Jurkat, Clone E6-1 (cell line): ENCODE measurements at regions not wholly inside any gene's neighbourhood (a gene's known extent, or its start where the extent isn't known, plus 50 kb on each side); places are given as distances from the start of the nearest gene placed in this dataset.
A peak's percentile ranks its signal among the peaks of the same experiment; 100 is the strongest.

ENCODE experiments used
- DNase-seq: peaks from one replicate; pipeline ENCODE4 v3.0.0-alpha.2; 2011; ENCODE audit warnings: low read depth, low spot score
- H3K4me3 ChIP-seq: 2 replicates; pipeline ENCODE4 v1.5.1; 2011; ENCODE audit warnings: mild to moderate bottlenecking, low read length, control low read depth, moderate library complexity

- no peak overlapping the region for H3K4me3 ChIP-seq
- no peak for DNase-seq
Measured at GRCh38 chr19:30222992-30223865, 149.0 kb upstream of the ZNF536 start.

GRCh38 chr19:30223866-30224688 lies 148.1 kb upstream of the ZNF536 start:
- no peak for DNase-seq
- no peak overlapping the region for H3K4me3 ChIP-seq

GRCh38 chr19:30224689-30225606 lies 147.2 kb upstream of the ZNF536 start:
- DNase-seq: no peak
- H3K4me3 ChIP-seq: no peak overlapping the region

- DNase-seq: no peak
- H3K4me3 ChIP-seq: no peak overlapping the region
Measured at GRCh38 chr19:30225676-30226463, 146.3 kb upstream of the ZNF536 start.

- no peak overlapping the region for H3K4me3 ChIP-seq
- no peak for DNase-seq
Measured at GRCh38 chr19:30226464-30227011, 145.6 kb upstream of the ZNF536 start.

- DNase-seq: no peak
- H3K4me3 ChIP-seq: peak overlapping the region; percentile 47
Measured at GRCh38 chr19:30227012-30227621, 145.1 kb upstream of the ZNF536 start.

- H3K4me3 ChIP-seq: peak overlapping the region; percentile 30
- DNase-seq: no peak
Measured at GRCh38 chr19:30227661-30228112, 144.5 kb upstream of the ZNF536 start.

- H3K4me3 ChIP-seq: peak overlapping the region; percentile 30
- DNase-seq: no peak
Measured at GRCh38 chr19:30228113-30228834, 143.9 kb upstream of the ZNF536 start.

GRCh38 chr19:30228835-30229524 lies 143.2 kb upstream of the ZNF536 start:
- no peak overlapping the region for H3K4me3 ChIP-seq
- DNase-seq: no peak

- H3K4me3 ChIP-seq: no peak overlapping the region
- DNase-seq: no peak
Measured at GRCh38 chr19:30229525-30230174, 142.5 kb upstream of the ZNF536 start.

GRCh38 chr19:30231408-30232318 lies 140.5 kb upstream of the ZNF536 start:
- H3K4me3 ChIP-seq: no peak overlapping the region
- DNase-seq: no peak

GRCh38 chr19:30233375-30233774 lies 138.8 kb upstream of the ZNF536 start:
- no peak for DNase-seq
- no peak overlapping the region for H3K4me3 ChIP-seq

- no peak for DNase-seq
- no peak overlapping the region for H3K4me3 ChIP-seq
Measured at GRCh38 chr19:30235946-30236345, 136.2 kb upstream of the ZNF536 start.

GRCh38 chr19:30236587-30236986 lies 135.6 kb upstream of the ZNF536 start:
- DNase-seq: no peak
- H3K4me3 ChIP-seq: no peak overlapping the region

GRCh38 chr19:30237140-30237539 lies 135.0 kb upstream of the ZNF536 start:
- DNase-seq: no peak
- H3K4me3 ChIP-seq: no peak overlapping the region
